PC-9 (cell line): ENCODE measurements at regions not wholly inside any gene's neighbourhood (a gene's known extent, or its start where the extent isn't known, plus 50 kb on each side); places are given as distances from the start of the nearest gene placed in this dataset.

Experiments
- BruUV-seq: library from RNA; stranded (reverse); fragments of 400-500 nt; replicated peaks from 2 replicates; lab custom pipeline; 2021; lab: Mats Ljungman, UMichigan
- CTCF ChIA-PET: fragments of 300-600 bp; sonication (Branson Sonifier 250); formaldehyde crosslinking; loops from one replicate; lab custom pipeline; 2022; ENCODE audit warnings: antibody characterized with exemption; lab: Charles Lee
- POLR2A ChIA-PET: fragments of 300-600 bp; sonication (Branson Sonifier 250); formaldehyde crosslinking; loops from one replicate; lab custom pipeline; 2022; ENCODE audit warnings: antibody characterized with exemption; ENCODE audit not compliant: unreplicated experiment; lab: Charles Lee
- DNase-seq, 2 experiments: peaks; one replicate each; pipeline versions ENCODE4 v3.0.0 to v3.0.0-alpha.2; 2015 to 2022; ENCODE audit warnings: mixed read lengths in 1 of 2
- H2AFZ ChIP-seq: fragments of 200-600 bp; sonication (generic); 2 replicates; pipeline ENCODE4 v1.8.1; 2017; ENCODE audit warnings: antibody characterized with exemption
- H3F3A ChIP-seq: fragments of 200-600 bp; sonication (generic); 2 replicates; pipeline ENCODE4 v1.8.1; 2017; ENCODE audit warnings: antibody characterized with exemption, mild to moderate bottlenecking, low read depth; ENCODE audit not compliant: insufficient read depth
- H3K27ac ChIP-seq: fragments of 200-600 bp; sonication (generic); 2 replicates; pipeline ENCODE4 v1.6.1; 2016; ENCODE audit warnings: mixed run types
- H3K27me3 ChIP-seq: fragments of 200-600 bp; sonication (generic); 2 replicates; pipeline ENCODE4 v1.6.1; 2016; ENCODE audit warnings: low read depth, mixed run types; ENCODE audit not compliant: insufficient read depth
- H3K36me3 ChIP-seq: fragments of 200-600 bp; sonication (generic); 2 replicates; pipeline ENCODE4 v1.6.1; 2016; ENCODE audit warnings: low read depth, mixed run types
- H3K4me1 ChIP-seq: fragments of 200-600 bp; sonication (generic); replicated peaks from 2 replicates; pipeline ENCODE4 v1.6.1; 2016; ENCODE audit warnings: mixed run types; ENCODE audit not compliant: insufficient read depth
- H3K4me2 ChIP-seq: fragments of 200-600 bp; sonication (generic); 2 replicates; pipeline ENCODE4 v1.6.1; 2017; ENCODE audit warnings: mixed run types
- H3K4me3 ChIP-seq: fragments of 200-600 bp; sonication (generic); 2 replicates; pipeline ENCODE4 v1.6.1; 2016; ENCODE audit warnings: mixed run types
- H3K79me2 ChIP-seq: fragments of 200-600 bp; sonication (generic); 2 replicates; pipeline ENCODE4 v1.6.1; 2017; ENCODE audit warnings: low read depth, mixed run types
- H3K9me2 ChIP-seq: fragments of 200-600 bp; sonication (generic); 2 replicates; pipeline ENCODE4 v1.8.1; 2017; ENCODE audit warnings: mild to moderate bottlenecking; ENCODE audit not compliant: insufficient read depth
- H3K9me3 ChIP-seq: fragments of 200-600 bp; sonication (generic); 2 replicates; pipeline ENCODE4 v1.8.1; 2016; ENCODE audit warnings: low read depth; ENCODE audit not compliant: insufficient read depth
- H4K20me1 ChIP-seq: fragments of 200-600 bp; sonication (generic); 2 replicates; pipeline ENCODE4 v1.8.1; 2017; ENCODE audit not compliant: insufficient read depth
- EZH2 ChIP-seq: fragments of 200-600 bp; sonication (generic); IDR thresholded peaks from 2 replicates; pipeline ENCODE4 v1.8.0; 2017; ENCODE audit warnings: antibody characterized with exemption, low read depth
- intact Hi-C: fragments of 100-400 bp; cut with micrococcal nuclease; formaldehyde crosslinking; loops from one replicate; pipeline ENCODE4 v1.10.0; 2022; ENCODE audit not compliant: unreplicated experiment
- TF ChIP-seq, protein P1 (sequence below): fragments of 200-600 bp; sonication (generic); conservative IDR thresholded peaks from 2 replicates; pipeline ENCODE4 v1.6.1; 2017; ENCODE audit warnings: mixed run types, antibody characterized with exemption, mild to moderate bottlenecking, moderate library complexity

DNA sequence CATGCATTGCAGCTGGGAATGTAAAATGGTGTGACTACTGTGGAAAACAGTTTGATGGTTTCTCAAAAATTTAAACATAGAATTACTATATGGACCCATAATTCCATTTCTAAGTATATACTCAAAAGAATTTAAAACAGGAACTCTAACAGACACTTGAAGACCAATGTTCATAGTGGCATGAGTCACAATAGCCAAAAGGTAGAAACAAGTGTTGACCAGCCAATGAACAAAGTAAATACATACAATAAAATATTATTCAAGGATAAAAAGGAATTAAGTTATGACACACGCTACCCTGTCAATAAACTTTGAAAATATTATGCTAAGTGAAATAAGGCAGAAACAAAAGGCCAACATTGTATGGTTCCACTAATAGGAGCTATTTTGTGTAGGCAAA, 357.4 kb upstream of the IL12A start:
- Histone ChIP-seq H3K27ac (no peak overlapping the region), H3K9me2 (no peaks in the 10 kb centered on the region), H2AFZ (no peak overlapping the region), H3K79me2 (no peaks in the 10 kb centered on the region), H3K4me2 (no peak overlapping the region), H3K4me3 (no peak overlapping the region), H3K9me3 (peaks cover 5% of the 10 kb centered on the region; the same call in 1 of the 2 replicates), H3K27me3 (no peaks in the 10 kb centered on the region), H4K20me1 (no peaks in the 10 kb centered on the region), H3K36me3 (no peaks in the 10 kb centered on the region), H3K4me1 (peaks cover 36% of the 10 kb centered on the region), H3F3A (peaks cover 12% of the 10 kb centered on the region; the same call in 1 of the 2 replicates)
- ChIA-PET POLR2A (interaction anchor here (0.5 kb wide), 1 partner anchor 222 kb away, joined by 5 read pairs; no protein-coding TSS in a partner anchor), CTCF (no interaction called here)
- DNase-seq: no peak
- BruUV-seq: no TSS peak
- intact Hi-C loops: loop anchor here (10.0 kb wide), 1 partner anchor 774 kb away; no protein-coding TSS in a partner anchor
- TF ChIP-seq, protein P1, sequence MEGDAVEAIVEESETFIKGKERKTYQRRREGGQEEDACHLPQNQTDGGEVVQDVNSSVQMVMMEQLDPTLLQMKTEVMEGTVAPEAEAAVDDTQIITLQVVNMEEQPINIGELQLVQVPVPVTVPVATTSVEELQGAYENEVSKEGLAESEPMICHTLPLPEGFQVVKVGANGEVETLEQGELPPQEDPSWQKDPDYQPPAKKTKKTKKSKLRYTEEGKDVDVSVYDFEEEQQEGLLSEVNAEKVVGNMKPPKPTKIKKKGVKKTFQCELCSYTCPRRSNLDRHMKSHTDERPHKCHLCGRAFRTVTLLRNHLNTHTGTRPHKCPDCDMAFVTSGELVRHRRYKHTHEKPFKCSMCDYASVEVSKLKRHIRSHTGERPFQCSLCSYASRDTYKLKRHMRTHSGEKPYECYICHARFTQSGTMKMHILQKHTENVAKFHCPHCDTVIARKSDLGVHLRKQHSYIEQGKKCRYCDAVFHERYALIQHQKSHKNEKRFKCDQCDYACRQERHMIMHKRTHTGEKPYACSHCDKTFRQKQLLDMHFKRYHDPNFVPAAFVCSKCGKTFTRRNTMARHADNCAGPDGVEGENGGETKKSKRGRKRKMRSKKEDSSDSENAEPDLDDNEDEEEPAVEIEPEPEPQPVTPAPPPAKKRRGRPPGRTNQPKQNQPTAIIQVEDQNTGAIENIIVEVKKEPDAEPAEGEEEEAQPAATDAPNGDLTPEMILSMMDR: no peak
- TF ChIP-seq EZH2: no peak

DNA sequence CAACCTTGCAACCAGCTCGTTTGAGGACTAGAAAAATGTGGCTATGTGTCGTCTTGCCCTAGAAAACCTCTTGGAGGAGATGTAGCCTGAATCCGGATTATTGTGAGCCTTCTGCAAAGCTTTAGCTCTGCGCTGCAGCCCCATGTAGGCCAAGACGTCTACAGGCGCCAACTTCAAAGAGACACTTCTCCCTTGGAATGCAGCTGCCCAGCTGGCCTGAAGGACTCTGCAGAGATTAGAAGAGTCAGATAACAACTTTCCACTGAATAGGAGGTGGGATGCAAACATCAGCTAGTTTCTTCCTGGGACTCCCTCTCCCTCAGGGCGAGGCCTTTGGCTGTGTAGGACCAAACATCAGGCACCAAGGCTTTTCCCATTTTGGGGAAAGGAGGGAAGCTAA, 356.5 kb upstream of the IL12A start:
- Histone ChIP-seq H4K20me1 (no peaks in the 10 kb centered on the region), H3K4me3 (no peak overlapping the region), H3K4me2 (no peak overlapping the region), H3K9me3 (peaks cover 5% of the 10 kb centered on the region; the same call in 1 of the 2 replicates), H3K4me1 (peaks cover 43% of the 10 kb centered on the region), H3K36me3 (no peaks in the 10 kb centered on the region), H2AFZ (no peak overlapping the region), H3F3A (peaks cover 15% of the 10 kb centered on the region; the same call in 1 of the 2 replicates), H3K27ac (no peak overlapping the region), H3K27me3 (no peaks in the 10 kb centered on the region), H3K9me2 (no peaks in the 10 kb centered on the region), H3K79me2 (no peaks in the 10 kb centered on the region)
- no peak for TF ChIP-seq EZH2
- TF ChIP-seq, protein P1: no peak
- no peak for DNase-seq
- intact Hi-C loops: loop anchor here (2.0 to 10.0 kb wide), 2 partner anchors 133 to 773 kb away; no protein-coding TSS in a partner anchor
- ChIA-PET CTCF (no interaction called here), POLR2A (no interaction called here)
- no TSS peak for BruUV-seq

DNA sequence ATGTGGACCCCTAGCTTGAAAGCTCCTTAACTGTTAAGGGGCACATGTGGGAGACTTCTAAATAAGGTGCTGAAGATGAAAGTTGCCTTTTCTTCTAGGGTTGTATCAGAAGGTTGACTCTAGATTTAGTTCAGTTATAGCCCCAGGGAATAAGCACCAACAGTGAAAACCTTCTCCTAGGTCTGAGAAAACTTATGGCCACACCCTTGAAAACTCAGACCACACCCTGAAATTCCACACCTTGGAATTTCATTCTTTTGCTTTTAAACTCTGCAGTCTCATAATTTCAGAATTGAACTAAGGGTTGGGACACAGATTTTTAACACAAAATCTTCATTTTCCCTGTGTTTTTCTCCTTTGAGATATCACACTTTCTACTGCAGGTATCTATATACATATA, 355.8 kb upstream of the IL12A start:
- Histone ChIP-seq H3K4me2 (peak overlapping the region; percentile 51), H3K27ac (no peak overlapping the region), H3K9me3 (peaks cover 5% of the 10 kb centered on the region; the same call in 1 of the 2 replicates), H3K27me3 (no peaks in the 10 kb centered on the region), H3K36me3 (no peaks in the 10 kb centered on the region), H3K9me2 (no peaks in the 10 kb centered on the region), H3K79me2 (no peaks in the 10 kb centered on the region), H4K20me1 (no peaks in the 10 kb centered on the region), H3K4me1 (peaks cover 50% of the 10 kb centered on the region), H2AFZ (no peak overlapping the region), H3F3A (peaks cover 23% of the 10 kb centered on the region), H3K4me3 (0 out of 2 replicates have a peak overlapping the region, but pooled peaks have one; percentile 5)
- intact Hi-C loops: loop anchor here (2.0 to 10.0 kb wide), 2 partner anchors 132 to 772 kb away; no protein-coding TSS in a partner anchor
- BruUV-seq: no TSS peak
- POLR2A ChIA-PET: no interaction called here
- TF ChIP-seq EZH2: no peak
- TF ChIP-seq, protein P1: no peak
- DNase-seq: peak; percentile 9 to 47
- CTCF ChIA-PET: no interaction called here
